ENCODE measurements at regions not wholly inside any gene's neighbourhood (a gene's known extent, or its start where the extent isn't known, plus 50 kb on each side); places are given as distances from the start of the nearest gene placed in this dataset.

DNA sequence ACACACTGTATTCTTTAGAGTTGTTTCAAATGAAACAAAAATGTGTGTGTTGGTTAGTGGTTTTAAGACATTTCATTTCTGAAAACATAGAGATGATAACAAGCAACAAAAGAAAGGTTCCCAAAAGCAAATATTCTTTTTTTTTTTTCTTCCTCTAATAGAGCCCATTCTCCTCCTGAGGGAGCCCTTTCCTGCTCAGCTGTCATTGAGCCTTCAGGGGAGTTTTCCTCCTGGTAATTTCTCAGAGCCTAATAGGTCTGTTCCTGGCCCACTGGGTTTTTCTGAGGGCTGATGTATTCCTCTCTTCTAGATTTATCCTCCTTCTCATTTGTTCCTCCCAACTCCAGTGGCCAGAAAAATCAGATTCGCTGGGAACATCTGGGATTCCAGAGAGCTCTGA lies 654.5 kb downstream of the NOVA1 start:
- Histone ChIP-seq H3K9me3 (replicated peaks; ENCODE audit: control insufficient read depth, insufficient read depth, low read depth, low read length) (no peaks in the 10 kb centered on the region), H3K4me3 (no peak overlapping the region), H3K9ac (ENCODE audit: insufficient read depth in 1 of 2, low read depth in 2 of 2, low read length in 2 of 2) (no peak overlapping the region), H3K79me2 (ENCODE audit: control insufficient read depth, insufficient read depth, low read length) (no peaks in the 10 kb centered on the region), H3K27me3 (ENCODE audit: control insufficient read depth in 2 of 2, insufficient read depth in 2 of 2, low read length in 2 of 2) (no peaks in the 10 kb centered on the region), H2AFZ (ENCODE audit: low read depth, low read length) (no peak overlapping the region), H3K36me3 (ENCODE audit: control insufficient read depth, insufficient read depth, low read length) (no peaks in the 10 kb centered on the region), H3K9me1 (ENCODE audit: control insufficient read depth, insufficient read depth, low read length) (no peaks in the 10 kb centered on the region), H3K4me1 (replicated peaks in 1 of 2; ENCODE audit: control insufficient read depth in 2 of 2, insufficient read depth in 2 of 2, low read length in 2 of 2) (no peaks in the 10 kb centered on the region), H3K4me2 (ENCODE audit: insufficient read depth, low read length) (no peak overlapping the region), H4K20me1 (replicated peaks; ENCODE audit: control insufficient read depth, insufficient read depth, low read length) (no peaks in the 10 kb centered on the region), H3K27ac (ENCODE audit: extremely low read depth, low read depth, low read length) (no peak overlapping the region)
- no peak for FAIRE-seq
- WGBS (ENCODE audit: insufficient coverage, low coverage, missing lambda C conversion rate), result 0% methylated on average over 1 of the region's 1 CpG
- BruUV-seq (replicated peaks), result no TSS peak
- no peak for TF ChIP-seq NFXL1 (CRISPR knock-in tag; IDR thresholded peaks at IDR 0.05)
- intact Hi-C loops (cut with micrococcal nuclease) (no loop called here), in situ Hi-C loops (cut with MboI) (no loop called here)
- ATAC-seq, result no peak
- ChIA-PET CTCF (ENCODE audit: low intra/inter-chr PET ratio) (no interaction called here), POLR2A (no interaction called here)
- no peak for DNase-seq (ENCODE audit: extremely low read depth in 1 of 4, low spot score in 3 of 4)

DNA sequence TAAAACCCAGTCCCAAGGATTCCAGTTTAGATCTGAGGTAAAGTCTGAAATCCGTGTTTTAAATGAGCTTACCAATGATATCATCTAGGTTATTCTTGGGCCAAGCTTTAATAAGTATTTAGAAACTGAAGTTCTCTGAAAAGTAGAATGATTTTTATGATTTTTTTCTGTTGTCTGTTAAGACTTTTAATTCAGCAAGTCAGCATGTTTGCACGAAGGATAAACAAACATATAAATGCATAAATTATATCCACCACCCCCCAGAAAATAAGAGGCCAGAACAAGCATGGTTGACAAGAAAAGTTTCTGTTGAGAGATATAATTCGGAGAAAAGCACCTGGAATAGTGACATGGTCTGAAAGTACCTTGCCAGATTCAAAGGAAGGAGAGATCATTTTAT lies 655.7 kb downstream of the NOVA1 start:
- H3K4me3 ChIP-seq, result no peak overlapping the region
- ATAC-seq (no peak), FAIRE-seq (no peak), DNase-seq (ENCODE audit: extremely low read depth in 1 of 4, low spot score in 3 of 4) (no peak)
- no peaks in the 10 kb centered on the region for H4K20me1 ChIP-seq (replicated peaks; ENCODE audit: control insufficient read depth, insufficient read depth, low read length)
- H3K9me1 ChIP-seq (ENCODE audit: control insufficient read depth, insufficient read depth, low read length), result no peaks in the 10 kb centered on the region
- WGBS (ENCODE audit: insufficient coverage, low coverage, missing lambda C conversion rate), result 0% methylated on average over 3 of the region's 3 CpGs
- H3K79me2 ChIP-seq (ENCODE audit: control insufficient read depth, insufficient read depth, low read length), result no peaks in the 10 kb centered on the region
- H3K4me2 ChIP-seq (ENCODE audit: insufficient read depth, low read length), result no peak overlapping the region
- no peaks in the 10 kb centered on the region for H3K36me3 ChIP-seq (ENCODE audit: control insufficient read depth, insufficient read depth, low read length)
- no peaks in the 10 kb centered on the region for H3K27me3 ChIP-seq (ENCODE audit: control insufficient read depth in 2 of 2, insufficient read depth in 2 of 2, low read length in 2 of 2)
- POLR2A ChIA-PET, result no interaction called here
- BruUV-seq (replicated peaks), result no TSS peak
- intact Hi-C loops (cut with micrococcal nuclease), result no loop called here
- H3K9ac ChIP-seq (ENCODE audit: insufficient read depth in 1 of 2, low read depth in 2 of 2, low read length in 2 of 2), result no peak overlapping the region
- H3K4me1 ChIP-seq (replicated peaks in 1 of 2; ENCODE audit: control insufficient read depth in 2 of 2, insufficient read depth in 2 of 2, low read length in 2 of 2), result no peaks in the 10 kb centered on the region
- no peak overlapping the region for H3K27ac ChIP-seq (ENCODE audit: extremely low read depth, low read depth, low read length)
- no peaks in the 10 kb centered on the region for H3K9me3 ChIP-seq (replicated peaks; ENCODE audit: control insufficient read depth, insufficient read depth, low read depth, low read length)
- in situ Hi-C loops (cut with MboI), result no loop called here
- H2AFZ ChIP-seq (ENCODE audit: low read depth, low read length), result no peak overlapping the region
- CTCF ChIA-PET (ENCODE audit: low intra/inter-chr PET ratio), result no interaction called here
- TF ChIP-seq TCFL5 (CRISPR knock-in tag; conservative IDR thresholded peaks at IDR 0.05) (no peak), RAD51 (IDR thresholded peaks at IDR 0.05; ENCODE audit: borderline replicate concordance, low read depth) (no peak), PML (IDR thresholded peaks at IDR 0.05; ENCODE audit: low read length) (no peak), SETDB1 (IDR thresholded peaks at IDR 0.05; ENCODE audit: low read length) (no peak), NFRKB (IDR thresholded peaks at IDR 0.05; ENCODE audit: low read depth) (no peak), CBX3 (IDR thresholded peaks at IDR 0.05; ENCODE audit: borderline replicate concordance in 1 of 2, low read length in 2 of 2) (no peak), BHLHE40 (IDR thresholded peaks at IDR 0.05; ENCODE audit: low read length) (no peak), DNMT1 (IDR thresholded peaks at IDR 0.05) (no peak)
- TF ChIP-seq, protein P1, sequence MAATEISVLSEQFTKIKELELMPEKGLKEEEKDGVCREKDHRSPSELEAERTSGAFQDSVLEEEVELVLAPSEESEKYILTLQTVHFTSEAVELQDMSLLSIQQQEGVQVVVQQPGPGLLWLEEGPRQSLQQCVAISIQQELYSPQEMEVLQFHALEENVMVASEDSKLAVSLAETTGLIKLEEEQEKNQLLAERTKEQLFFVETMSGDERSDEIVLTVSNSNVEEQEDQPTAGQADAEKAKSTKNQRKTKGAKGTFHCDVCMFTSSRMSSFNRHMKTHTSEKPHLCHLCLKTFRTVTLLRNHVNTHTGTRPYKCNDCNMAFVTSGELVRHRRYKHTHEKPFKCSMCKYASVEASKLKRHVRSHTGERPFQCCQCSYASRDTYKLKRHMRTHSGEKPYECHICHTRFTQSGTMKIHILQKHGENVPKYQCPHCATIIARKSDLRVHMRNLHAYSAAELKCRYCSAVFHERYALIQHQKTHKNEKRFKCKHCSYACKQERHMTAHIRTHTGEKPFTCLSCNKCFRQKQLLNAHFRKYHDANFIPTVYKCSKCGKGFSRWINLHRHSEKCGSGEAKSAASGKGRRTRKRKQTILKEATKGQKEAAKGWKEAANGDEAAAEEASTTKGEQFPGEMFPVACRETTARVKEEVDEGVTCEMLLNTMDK (IDR thresholded peaks at IDR 0.05; ENCODE audit: borderline replicate concordance, insufficient read depth, low read depth, low read length, poor library complexity, severe bottlenecking), result no peak
- TF ChIP-seq, protein P2, sequence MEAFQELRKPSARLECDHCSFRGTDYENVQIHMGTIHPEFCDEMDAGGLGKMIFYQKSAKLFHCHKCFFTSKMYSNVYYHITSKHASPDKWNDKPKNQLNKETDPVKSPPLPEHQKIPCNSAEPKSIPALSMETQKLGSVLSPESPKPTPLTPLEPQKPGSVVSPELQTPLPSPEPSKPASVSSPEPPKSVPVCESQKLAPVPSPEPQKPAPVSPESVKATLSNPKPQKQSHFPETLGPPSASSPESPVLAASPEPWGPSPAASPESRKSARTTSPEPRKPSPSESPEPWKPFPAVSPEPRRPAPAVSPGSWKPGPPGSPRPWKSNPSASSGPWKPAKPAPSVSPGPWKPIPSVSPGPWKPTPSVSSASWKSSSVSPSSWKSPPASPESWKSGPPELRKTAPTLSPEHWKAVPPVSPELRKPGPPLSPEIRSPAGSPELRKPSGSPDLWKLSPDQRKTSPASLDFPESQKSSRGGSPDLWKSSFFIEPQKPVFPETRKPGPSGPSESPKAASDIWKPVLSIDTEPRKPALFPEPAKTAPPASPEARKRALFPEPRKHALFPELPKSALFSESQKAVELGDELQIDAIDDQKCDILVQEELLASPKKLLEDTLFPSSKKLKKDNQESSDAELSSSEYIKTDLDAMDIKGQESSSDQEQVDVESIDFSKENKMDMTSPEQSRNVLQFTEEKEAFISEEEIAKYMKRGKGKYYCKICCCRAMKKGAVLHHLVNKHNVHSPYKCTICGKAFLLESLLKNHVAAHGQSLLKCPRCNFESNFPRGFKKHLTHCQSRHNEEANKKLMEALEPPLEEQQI (IDR thresholded peaks at IDR 0.05), result no peak

Measured in K562 (cell line).